HG03558 (cell line): ENCODE measurements at regions not wholly inside any gene's neighbourhood (a gene's known extent, or its start where the extent isn't known, plus 50 kb on each side); places are given as distances from the start of the nearest gene placed in this dataset.

ENCODE experiments used
- ATAC-seq: cut with Tn5 transposase; IDR thresholded peaks from one replicate; pipeline ENCODE4 v1.9.1; 2021; ENCODE audit warnings: moderate number of reproducible peaks; ENCODE audit not compliant: unreplicated experiment; ENCODE audit errors: extremely low read depth

DNA sequence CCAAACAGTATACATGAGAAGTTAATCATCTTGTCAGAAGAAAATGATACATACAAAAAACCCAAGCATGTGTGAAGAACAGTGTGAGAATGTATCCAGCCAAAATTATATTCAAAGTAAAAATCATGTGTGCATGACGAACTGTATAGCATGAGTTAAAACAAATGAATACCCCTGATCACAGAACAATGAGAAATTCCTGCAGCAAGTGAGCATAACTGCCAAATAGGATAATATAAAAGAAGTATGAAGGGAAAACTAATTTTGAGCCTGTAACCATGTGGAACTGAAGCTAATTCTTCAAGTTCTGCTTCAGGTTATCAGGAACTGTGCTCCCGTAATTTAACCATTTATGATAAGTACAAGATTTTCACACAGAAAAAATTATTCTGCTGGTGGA lies 56.5 kb upstream of the AMN1 start:
- ATAC-seq = no peak

DNA sequence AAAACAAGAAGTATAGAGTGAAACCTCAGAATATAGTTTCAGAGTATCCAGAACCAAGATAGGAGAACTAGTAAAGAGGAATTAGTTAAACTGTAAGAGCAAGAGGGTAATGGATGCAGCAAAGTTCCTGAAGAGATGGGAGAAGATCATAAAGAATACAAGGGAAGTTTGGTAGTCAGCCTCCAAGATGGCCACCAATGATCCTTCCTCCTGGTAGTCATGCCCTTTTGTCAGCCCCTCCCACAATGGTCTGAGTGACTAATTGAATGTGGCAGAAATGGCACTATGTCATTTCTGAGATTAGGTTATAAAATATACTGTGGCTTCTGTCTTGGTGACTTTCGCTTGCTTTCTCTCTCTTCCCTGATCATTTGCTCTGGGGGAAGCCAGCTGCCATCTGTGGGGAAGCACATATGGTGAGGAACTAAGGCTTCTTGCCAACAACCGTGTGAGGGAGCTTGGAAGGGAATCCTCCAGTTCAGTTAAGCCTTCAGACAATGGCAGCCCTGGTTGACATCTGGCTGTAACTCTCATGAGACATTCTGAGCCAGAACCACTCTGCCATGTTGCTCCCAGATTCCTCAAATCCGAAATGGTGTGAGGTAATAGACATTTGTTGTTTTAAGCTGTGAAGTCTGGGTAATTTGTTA lies 55.3 kb upstream of the AMN1 start:
- no peak for ATAC-seq

DNA sequence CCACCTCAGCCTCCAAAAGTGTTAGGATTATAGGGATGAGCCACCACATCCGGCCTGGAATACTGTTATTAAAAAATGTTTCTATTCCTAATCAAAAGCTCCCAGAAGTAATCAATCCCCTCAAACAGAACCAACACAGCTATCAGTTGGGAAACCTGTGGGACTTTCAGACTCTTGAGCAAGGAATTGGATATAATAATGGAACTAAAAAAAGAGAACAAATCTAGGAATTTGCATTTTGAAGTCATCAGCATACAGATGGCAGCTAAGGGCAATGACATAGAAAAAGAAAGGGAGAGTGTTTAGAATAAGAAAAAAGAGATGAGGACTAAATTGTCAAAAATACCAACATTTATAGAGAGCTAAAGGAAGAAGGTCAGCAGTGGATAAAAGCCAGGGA lies 54.7 kb upstream of the AMN1 start:
- no peak for ATAC-seq

DNA sequence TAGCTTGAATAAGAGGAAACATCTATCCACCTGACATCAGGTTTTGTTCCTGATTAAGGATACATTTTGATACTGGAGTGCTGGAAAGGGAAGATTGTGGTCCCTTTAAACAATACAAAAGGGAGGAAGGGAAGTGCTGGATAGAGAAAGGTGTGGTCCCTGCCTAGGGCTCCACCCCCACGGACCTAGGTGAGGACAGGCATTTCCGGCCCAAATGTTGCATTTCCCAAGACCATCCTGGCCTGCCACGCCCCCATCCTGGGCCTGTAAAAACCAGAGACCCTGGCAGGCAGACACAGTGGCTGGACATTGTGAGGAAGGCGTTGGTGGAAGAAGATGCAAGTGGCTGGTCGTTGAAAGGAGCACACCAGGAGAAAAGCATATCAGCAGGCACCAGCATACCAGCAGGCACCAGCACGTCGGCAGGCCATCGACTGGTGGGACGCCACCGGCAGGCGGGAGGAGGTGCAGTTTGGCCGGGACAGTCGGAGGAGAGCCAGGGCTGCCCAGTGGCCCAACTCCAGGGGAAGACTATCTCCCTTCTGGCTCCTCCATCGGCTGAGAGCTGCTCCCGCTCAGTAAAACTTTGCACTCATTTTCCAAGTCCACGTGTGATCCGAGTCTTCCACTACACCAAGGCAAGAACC lies 53.2 kb upstream of the AMN1 start:
- ATAC-seq = no peak

DNA sequence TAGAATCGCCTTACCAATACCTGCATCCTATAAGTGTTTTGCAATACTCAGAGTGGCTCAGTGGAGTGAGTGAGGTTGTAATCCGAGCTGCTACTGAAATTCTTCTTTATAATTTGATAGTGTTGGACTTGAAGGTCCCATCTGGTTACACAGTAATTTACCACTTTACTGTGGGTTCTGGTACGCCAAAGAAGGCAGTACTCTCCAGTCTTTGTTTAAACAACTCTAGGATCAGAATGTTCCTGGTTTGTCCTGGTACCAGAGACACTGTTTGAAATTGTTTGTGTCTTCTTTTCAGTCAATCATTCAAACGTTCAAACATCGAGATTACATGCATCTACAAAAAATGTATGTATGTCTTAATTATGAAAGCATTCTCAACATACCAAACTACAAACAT lies 51.3 kb upstream of the AMN1 start:
- ATAC-seq = no peak

DNA sequence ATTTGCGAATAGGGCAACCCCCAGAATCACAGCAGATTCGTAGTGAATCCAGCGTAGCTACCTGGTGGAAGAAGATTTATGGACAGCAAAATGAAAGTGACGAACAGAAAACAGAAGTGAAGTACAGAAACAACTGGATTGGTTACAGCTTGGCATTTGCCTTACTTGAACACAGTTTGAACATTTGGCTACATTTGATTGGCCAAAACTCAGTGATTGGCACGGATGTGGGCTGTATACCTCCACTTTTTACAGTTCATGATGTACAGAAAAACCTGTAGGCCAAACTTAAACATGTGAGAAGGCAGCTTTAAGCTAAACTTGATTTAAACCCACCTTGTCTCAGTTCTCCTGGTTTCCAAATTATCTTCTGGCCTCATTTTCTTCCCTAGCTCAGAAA lies 49.9 kb upstream of the AMN1 start:
- no peak for ATAC-seq
